ENCODE measurements at regions not wholly inside any gene's neighbourhood (a gene's known extent, or its start where the extent isn't known, plus 50 kb on each side); places are given as distances from the start of the nearest gene placed in this dataset.
A peak's percentile ranks its signal among the peaks of the same experiment; 100 is the strongest.
"Not testable (repeated sequence)": the region's sequence is repeated elsewhere in the genome, so short reads cannot be mapped to it uniquely, and the experiment has no call there.

GRCh38 chr3:198096015-198096414 is 136.0 kb downstream of the LMLN start:
- no peaks in the 10 kb centered on the region for H3K36me3 ChIP-seq (replicated peaks; ENCODE audit: control insufficient read depth, insufficient read depth, low read length)
- no peaks in the 10 kb centered on the region for H3K27me3 ChIP-seq (ENCODE audit: control insufficient read depth, insufficient read depth, low read length)
- DNase-seq = no peak
- H3K4me3 ChIP-seq (ENCODE audit: insufficient read depth, low read depth, low read length) = no peak overlapping the region

- no peaks in the 10 kb centered on the region for H3K27me3 ChIP-seq (ENCODE audit: control insufficient read depth, insufficient read depth, low read length)
- H3K36me3 ChIP-seq (replicated peaks; ENCODE audit: control insufficient read depth, insufficient read depth, low read length) = no peaks in the 10 kb centered on the region
- no peak for DNase-seq
- no peak overlapping the region for H3K4me3 ChIP-seq (ENCODE audit: insufficient read depth, low read depth, low read length)
Observed at GRCh38 chr3:198097048-198097447, 137.0 kb downstream of the LMLN start.

- not testable (repeated sequence) for H3K27me3 ChIP-seq (ENCODE audit: control insufficient read depth, insufficient read depth, low read length); H3K4me3 ChIP-seq (ENCODE audit: insufficient read depth, low read depth, low read length); DNase-seq; H3K36me3 ChIP-seq (replicated peaks; ENCODE audit: control insufficient read depth, insufficient read depth, low read length)
Observed at GRCh38 chr3:198098661-198099081, 138.7 kb downstream of the LMLN start.

- not testable (repeated sequence) for DNase-seq; H3K27me3 ChIP-seq (ENCODE audit: control insufficient read depth, insufficient read depth, low read length); H3K4me3 ChIP-seq (ENCODE audit: insufficient read depth, low read depth, low read length); H3K36me3 ChIP-seq (replicated peaks; ENCODE audit: control insufficient read depth, insufficient read depth, low read length)
Observed at GRCh38 chr3:198103070-198103469, 143.1 kb downstream of the LMLN start.

GRCh38 chr3:198106265-198106664 is 146.2 kb downstream of the LMLN start:
- H3K36me3 ChIP-seq (replicated peaks; ENCODE audit: control insufficient read depth, insufficient read depth, low read length) = no peaks in the 10 kb centered on the region
- peaks cover 8% of the 10 kb centered on the region; the same call in 1 of the 2 replicates for H3K27me3 ChIP-seq (ENCODE audit: control insufficient read depth, insufficient read depth, low read length)
- DNase-seq = no peak
- H3K4me3 ChIP-seq (ENCODE audit: insufficient read depth, low read depth, low read length) = no peak overlapping the region

- DNase-seq = peak; percentile 20
- Histone ChIP-seq H3K36me3 (replicated peaks; ENCODE audit: control insufficient read depth, insufficient read depth, low read length) (no peaks in the 10 kb centered on the region), H3K4me3 (ENCODE audit: insufficient read depth, low read depth, low read length) (no peak overlapping the region), H3K27me3 (ENCODE audit: control insufficient read depth, insufficient read depth, low read length) (peaks cover 20% of the 10 kb centered on the region)
Observed at GRCh38 chr3:198107840-198108734, 148.1 kb downstream of the LMLN start.

- no peak for DNase-seq
- H3K4me3 ChIP-seq (ENCODE audit: insufficient read depth, low read depth, low read length) = no peak overlapping the region
- H3K27me3 ChIP-seq (ENCODE audit: control insufficient read depth, insufficient read depth, low read length) = peaks cover 38% of the 10 kb centered on the region
- H3K36me3 ChIP-seq (replicated peaks; ENCODE audit: control insufficient read depth, insufficient read depth, low read length) = no peaks in the 10 kb centered on the region
Observed at GRCh38 chr3:198109883-198110282, 149.9 kb downstream of the LMLN start.

GRCh38 chr3:198112031-198112430 is 152.0 kb downstream of the LMLN start:
- no peaks in the 10 kb centered on the region for H3K36me3 ChIP-seq (replicated peaks; ENCODE audit: control insufficient read depth, insufficient read depth, low read length)
- no peak overlapping the region for H3K4me3 ChIP-seq (ENCODE audit: insufficient read depth, low read depth, low read length)
- no peak for DNase-seq
- peaks cover 38% of the 10 kb centered on the region for H3K27me3 ChIP-seq (ENCODE audit: control insufficient read depth, insufficient read depth, low read length)

GRCh38 chr3:198113206-198114053 is 153.4 kb downstream of the LMLN start:
- peak overlapping the region; percentile 38 for H3K4me3 ChIP-seq (ENCODE audit: insufficient read depth, low read depth, low read length)
- peaks cover 38% of the 10 kb centered on the region for H3K27me3 ChIP-seq (ENCODE audit: control insufficient read depth, insufficient read depth, low read length)
- no peaks in the 10 kb centered on the region for H3K36me3 ChIP-seq (replicated peaks; ENCODE audit: control insufficient read depth, insufficient read depth, low read length)
- DNase-seq = peak; percentile 82

- not testable (repeated sequence) for H3K36me3 ChIP-seq (replicated peaks; ENCODE audit: control insufficient read depth, insufficient read depth, low read length); DNase-seq; H3K4me3 ChIP-seq (ENCODE audit: insufficient read depth, low read depth, low read length)
- peaks cover 38% of the 10 kb centered on the region for H3K27me3 ChIP-seq (ENCODE audit: control insufficient read depth, insufficient read depth, low read length)
Observed at GRCh38 chr3:198114516-198114915, 154.5 kb downstream of the LMLN start.

- not testable (repeated sequence) for H3K27me3 ChIP-seq (ENCODE audit: control insufficient read depth, insufficient read depth, low read length); H3K36me3 ChIP-seq (replicated peaks; ENCODE audit: control insufficient read depth, insufficient read depth, low read length); DNase-seq; H3K4me3 ChIP-seq (ENCODE audit: insufficient read depth, low read depth, low read length)
Observed at GRCh38 chr3:198122184-198122583, 162.2 kb downstream of the LMLN start.

- not testable (repeated sequence) for DNase-seq; H3K4me3 ChIP-seq (ENCODE audit: insufficient read depth, low read depth, low read length); H3K27me3 ChIP-seq (ENCODE audit: control insufficient read depth, insufficient read depth, low read length); H3K36me3 ChIP-seq (replicated peaks; ENCODE audit: control insufficient read depth, insufficient read depth, low read length)
Observed at GRCh38 chr3:198137038-198137835, 177.2 kb downstream of the LMLN start.

- not testable (repeated sequence) for H3K27me3 ChIP-seq (ENCODE audit: control insufficient read depth, insufficient read depth, low read length); H3K36me3 ChIP-seq (replicated peaks; ENCODE audit: control insufficient read depth, insufficient read depth, low read length); H3K4me3 ChIP-seq (ENCODE audit: insufficient read depth, low read depth, low read length)
- peak; percentile 6 for DNase-seq
Observed at GRCh38 chr3:198138205-198138604, 178.2 kb downstream of the LMLN start.

GRCh38 chr3:198139037-198139436 is 179.0 kb downstream of the LMLN start:
- DNase-seq = peak; percentile 12
- H3K27me3 ChIP-seq (ENCODE audit: control insufficient read depth, insufficient read depth, low read length); H3K4me3 ChIP-seq (ENCODE audit: insufficient read depth, low read depth, low read length); H3K36me3 ChIP-seq (replicated peaks; ENCODE audit: control insufficient read depth, insufficient read depth, low read length): not testable (repeated sequence)
